HG03196 (cell line): ENCODE measurements at regions not wholly inside any gene's neighbourhood (a gene's known extent, or its start where the extent isn't known, plus 50 kb on each side); places are given as distances from the start of the nearest gene placed in this dataset.

Source experiments
- ATAC-seq: cut with Tn5 transposase; IDR thresholded peaks from one replicate; pipeline ENCODE4 v1.9.1; 2021; ENCODE audit not compliant: unreplicated experiment

DNA sequence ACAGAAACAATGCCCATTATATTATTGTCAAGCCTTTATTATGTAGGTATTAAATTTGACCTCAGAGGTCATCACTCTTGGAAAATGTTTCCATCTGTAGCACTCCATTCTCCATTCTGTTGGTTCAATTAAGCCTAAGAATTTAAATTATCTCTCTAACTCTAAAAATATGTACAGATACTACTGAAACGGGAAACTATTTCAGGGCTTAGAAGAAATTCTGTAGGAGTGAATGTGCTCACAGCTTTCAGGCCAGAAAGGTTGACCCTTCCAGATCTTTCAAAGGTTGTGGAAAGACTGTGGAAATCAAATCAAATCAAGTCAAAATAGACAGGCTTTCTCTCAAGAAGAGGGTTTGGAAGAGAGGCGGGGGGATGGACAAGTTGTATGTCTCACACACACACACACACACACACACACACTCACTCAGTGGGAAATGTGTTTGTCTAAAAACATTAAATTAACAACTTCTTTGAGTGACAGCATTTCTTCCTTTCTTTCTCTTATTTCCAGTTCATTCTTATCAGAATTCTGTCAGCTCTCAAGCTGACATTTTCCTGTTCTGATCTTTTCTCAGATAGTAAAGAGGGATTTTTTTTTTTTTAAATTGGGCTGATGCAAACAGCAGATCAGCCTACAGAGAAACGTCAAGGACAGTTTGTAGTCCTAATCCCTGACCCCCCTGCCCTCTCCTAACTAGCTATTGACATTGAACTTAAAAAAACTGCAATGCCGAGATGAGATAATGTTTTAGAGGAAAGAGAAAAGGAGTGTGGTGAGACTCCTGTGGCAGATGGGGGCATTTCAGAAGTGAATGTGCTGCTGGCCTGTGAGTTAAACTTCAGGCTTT, 139.0 kb upstream of the ZFHX3 start:
- no peak for ATAC-seq

GRCh38 chr16:73185737-73186136, 137.8 kb upstream of the ZFHX3 start:
- no peak for ATAC-seq

- no peak for ATAC-seq
Measured at GRCh38 chr16:73183611-73184092, 135.7 kb upstream of the ZFHX3 start.

GRCh38 chr16:73179705-73180331, 131.9 kb upstream of the ZFHX3 start:
- no peak for ATAC-seq

DNA sequence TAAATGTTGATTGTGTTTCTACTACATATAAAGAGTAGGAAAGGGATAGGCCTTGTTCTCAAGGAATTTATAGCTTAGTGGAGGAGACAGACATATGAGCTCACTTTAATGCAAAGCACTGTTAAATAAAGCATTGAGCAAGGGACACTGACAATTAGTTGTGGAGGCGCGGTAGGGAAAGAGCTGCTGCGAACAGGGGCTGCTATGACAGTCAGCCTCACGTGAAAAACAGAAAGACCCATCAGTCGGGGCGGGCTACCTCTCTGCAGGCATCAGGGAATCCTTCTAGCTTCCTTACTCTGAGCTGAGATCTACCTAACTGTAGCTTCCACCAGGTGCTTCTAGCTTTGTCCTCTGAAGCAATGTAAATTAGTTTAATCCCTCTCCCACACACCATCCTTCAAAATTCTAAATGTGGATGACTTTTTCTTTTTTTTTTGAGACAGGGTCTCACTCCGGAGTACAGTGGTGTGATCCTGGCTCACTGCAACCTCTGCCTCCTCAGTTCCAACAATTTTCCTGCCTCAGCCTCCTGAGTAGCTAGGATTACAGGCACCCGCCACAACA, 129.9 kb upstream of the ZFHX3 start:
- ATAC-seq = no peak

DNA sequence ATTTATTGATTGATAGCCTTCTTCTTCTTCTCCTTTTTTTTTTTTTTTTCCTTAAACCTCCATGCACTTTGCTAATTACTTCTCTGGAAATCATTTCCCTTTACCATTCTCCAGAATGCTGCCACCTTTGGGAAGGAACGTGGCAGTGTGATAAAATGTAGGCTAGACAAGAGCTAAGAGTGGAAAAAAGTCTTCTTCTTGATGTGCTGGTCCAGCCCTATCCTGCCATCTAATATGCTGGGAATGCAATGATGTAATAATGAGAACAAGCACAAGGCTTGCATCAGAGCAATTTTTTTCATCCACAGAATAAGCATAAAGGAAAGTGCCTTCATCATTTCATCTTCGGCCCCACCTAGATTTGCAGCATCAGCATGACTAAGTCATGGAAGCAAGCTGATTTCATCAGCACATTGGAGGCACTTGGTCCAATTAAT, 128.7 kb upstream of the ZFHX3 start:
- no peak for ATAC-seq

- ATAC-seq = no peak
Measured at GRCh38 chr16:73172973-73173709, 125.2 kb upstream of the ZFHX3 start.

DNA sequence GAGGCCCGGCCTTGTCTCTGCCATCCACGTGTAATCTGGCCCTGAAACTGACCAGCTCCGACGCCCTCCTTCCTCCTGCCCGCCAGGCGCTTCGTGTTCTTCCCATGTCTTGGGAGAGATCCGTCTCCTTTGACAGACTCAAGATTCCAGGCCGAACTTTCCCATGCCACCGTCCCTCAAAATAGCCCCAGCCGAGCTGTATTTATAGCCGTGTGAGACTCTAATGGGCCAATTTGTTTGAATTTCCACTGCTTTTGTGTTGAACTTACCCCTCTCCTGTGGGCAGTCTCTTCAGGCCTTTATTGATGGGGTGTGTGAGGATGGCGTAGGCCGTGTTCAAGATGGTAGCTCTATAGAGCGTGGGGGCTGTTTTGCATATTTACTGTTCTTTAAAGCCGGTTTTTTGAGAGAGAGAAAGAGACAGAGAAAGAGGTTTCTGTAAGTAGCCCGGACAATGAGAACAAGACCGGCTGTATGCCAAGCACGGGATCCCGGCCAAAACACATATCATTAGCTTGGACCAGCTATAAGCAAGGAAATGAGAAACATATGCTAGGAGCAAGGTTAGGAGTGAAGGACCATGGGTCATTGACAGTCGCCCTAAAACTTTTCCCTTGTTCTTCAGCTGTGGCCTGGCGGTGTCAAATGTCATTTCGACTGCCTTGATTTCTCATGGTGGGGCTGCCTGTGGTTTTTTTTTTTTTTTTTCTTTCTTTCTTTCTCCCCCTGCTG, 124.5 kb upstream of the ZFHX3 start:
- ATAC-seq = no peak

- no peak for ATAC-seq
Measured at GRCh38 chr16:73171901-73172240, 123.9 kb upstream of the ZFHX3 start.

GRCh38 chr16:73171380-73171779, 123.5 kb upstream of the ZFHX3 start:
- no peak for ATAC-seq

- no peak for ATAC-seq
Measured at GRCh38 chr16:73170612-73171038, 122.7 kb upstream of the ZFHX3 start.

DNA sequence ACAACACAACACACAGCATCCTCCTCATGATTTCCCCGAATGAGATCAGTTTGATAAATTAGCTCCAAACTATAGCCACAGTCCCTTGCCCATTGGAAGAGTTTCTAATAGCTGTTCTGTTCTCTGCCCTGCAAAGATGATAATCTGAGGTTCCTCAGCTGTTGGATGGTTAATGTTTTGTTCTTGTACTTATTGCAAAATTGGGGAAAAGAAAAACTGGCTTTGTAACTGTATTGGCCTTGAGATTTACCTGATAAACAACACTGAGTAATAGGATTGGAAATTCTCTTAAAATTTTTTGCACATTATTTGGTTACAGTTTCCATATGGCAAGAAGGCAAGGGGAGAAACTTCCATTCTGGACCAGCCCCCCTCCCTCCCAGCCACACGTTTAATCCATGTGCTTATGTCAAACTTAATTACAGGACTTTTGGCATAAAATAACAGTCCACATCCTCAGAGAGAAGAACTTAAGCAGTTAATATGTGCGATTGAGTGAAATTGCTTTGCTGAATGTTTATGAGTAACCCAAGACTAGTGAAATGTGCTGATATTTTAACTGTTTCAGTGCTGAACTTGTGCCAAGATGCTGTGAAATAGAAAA, 119.1 kb upstream of the ZFHX3 start:
- no peak for ATAC-seq

- no peak for ATAC-seq
Measured at GRCh38 chr16:73166441-73166851, 118.5 kb upstream of the ZFHX3 start.

DNA sequence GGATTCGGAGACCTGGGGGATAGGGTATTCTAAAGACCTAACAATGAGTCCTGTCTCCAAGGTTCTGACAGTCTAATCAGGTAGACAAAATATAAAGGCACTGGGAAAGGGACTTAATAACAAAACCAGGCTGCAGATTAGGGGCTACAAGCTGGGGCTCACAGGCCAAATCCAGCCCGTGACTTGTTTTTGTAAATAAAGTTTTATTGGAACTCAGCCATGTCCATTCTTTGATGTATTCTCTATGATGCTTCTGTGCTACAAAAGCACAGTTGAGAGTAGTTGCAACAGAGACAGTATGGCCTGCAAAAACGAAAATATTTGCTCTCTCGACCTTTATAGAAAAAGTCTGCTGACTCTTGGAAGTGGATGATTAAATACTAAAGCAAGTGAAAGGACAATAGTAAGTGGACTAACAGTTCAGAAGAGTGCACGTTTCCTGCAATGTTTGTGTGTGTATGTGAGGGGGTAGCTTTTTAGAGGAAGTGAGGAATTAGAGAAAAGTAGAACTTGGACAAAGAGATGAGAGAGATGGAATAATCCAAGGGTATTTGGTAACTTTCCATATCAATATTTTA, 115.4 kb upstream of the ZFHX3 start:
- ATAC-seq = no peak

GRCh38 chr16:73161977-73162376, 114.0 kb upstream of the ZFHX3 start:
- no peak for ATAC-seq

- ATAC-seq = no peak
Measured at GRCh38 chr16:73159296-73159695, 111.4 kb upstream of the ZFHX3 start.

- ATAC-seq = no peak
Measured at GRCh38 chr16:73157861-73158260, 109.9 kb upstream of the ZFHX3 start.

GRCh38 chr16:73154063-73154870, 106.3 kb upstream of the ZFHX3 start:
- no peak for ATAC-seq
